RWPE1 (cell line): ENCODE measurements at regions not wholly inside any gene's neighbourhood (a gene's known extent, or its start where the extent isn't known, plus 50 kb on each side); places are given as distances from the start of the nearest gene placed in this dataset.

ENCODE experiments used
- CTCF ChIA-PET: fragments of 350-600 bp; sonication (Branson Sonifier 250); formaldehyde crosslinking; extraction: SDS; loops from one replicate; lab custom pipeline; 2021; lab: Yijun Ruan, JAX
- POLR2A ChIA-PET: fragments of 400-600 bp; formaldehyde crosslinking; extraction: SDS; loops from one replicate; lab custom pipeline; 2020; ENCODE audit warnings: antibody characterized with exemption; ENCODE audit not compliant: low non-redundant PET; lab: Yijun Ruan, JAX
- DNase-seq: peaks from one replicate; pipeline ENCODE4 v3.0.0; 2012; ENCODE audit warnings: low spot score
- H3K27ac ChIP-seq: fragments of 450-650 bp; 2 replicates; pipeline ENCODE4 v1.5.1; 2017
- TF ChIP-seq, protein P1 (sequence below): fragments of 450-650 bp; conservative IDR thresholded peaks from 2 replicates; pipeline ENCODE4 v1.5.1; 2017; ENCODE audit warnings: low read depth, mild to moderate bottlenecking

DNA sequence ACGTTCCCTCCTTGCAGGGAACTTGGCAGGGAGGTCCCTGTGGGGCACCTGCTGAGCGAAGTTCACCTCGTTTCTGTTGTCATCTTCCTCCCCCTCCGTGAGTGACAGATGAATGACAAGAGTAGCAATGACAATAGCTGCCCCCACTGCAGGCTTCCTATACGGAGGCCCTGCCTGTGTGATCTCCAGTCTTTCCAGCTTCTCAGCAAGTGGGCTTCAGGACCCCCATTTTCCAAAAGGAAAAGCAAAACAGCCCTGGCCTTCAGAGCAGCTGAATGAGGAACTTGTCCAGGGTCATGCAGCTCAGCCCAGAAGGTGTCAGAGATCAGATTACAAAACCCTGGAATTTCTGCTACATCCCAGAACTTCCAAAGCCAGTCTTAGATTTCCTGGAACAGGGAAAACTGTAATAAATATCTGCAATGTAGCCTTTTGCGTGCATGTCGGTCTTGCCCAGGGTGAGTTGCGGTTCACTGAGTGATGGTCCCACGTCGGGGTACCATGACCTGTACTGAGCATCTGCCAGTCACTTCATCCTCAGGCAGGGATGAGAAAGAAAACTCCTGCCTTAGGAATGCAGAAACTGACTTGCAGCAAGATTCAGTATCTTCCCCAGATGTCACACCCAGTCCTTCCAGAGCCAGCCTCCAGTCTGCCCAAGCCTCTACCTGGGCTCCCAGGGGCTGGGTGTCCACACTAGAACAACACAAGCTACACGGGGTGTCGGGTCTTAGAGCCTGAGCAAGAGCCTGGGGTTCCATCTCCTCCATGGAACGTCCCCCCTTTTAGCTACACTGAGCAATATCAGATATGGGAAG, 1457.0 kb downstream of the BRD1 start:
- POLR2A ChIA-PET, result no interaction called here
- TF ChIP-seq, protein P1, sequence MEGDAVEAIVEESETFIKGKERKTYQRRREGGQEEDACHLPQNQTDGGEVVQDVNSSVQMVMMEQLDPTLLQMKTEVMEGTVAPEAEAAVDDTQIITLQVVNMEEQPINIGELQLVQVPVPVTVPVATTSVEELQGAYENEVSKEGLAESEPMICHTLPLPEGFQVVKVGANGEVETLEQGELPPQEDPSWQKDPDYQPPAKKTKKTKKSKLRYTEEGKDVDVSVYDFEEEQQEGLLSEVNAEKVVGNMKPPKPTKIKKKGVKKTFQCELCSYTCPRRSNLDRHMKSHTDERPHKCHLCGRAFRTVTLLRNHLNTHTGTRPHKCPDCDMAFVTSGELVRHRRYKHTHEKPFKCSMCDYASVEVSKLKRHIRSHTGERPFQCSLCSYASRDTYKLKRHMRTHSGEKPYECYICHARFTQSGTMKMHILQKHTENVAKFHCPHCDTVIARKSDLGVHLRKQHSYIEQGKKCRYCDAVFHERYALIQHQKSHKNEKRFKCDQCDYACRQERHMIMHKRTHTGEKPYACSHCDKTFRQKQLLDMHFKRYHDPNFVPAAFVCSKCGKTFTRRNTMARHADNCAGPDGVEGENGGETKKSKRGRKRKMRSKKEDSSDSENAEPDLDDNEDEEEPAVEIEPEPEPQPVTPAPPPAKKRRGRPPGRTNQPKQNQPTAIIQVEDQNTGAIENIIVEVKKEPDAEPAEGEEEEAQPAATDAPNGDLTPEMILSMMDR, result no peak
- CTCF ChIA-PET, result no interaction called here

DNA sequence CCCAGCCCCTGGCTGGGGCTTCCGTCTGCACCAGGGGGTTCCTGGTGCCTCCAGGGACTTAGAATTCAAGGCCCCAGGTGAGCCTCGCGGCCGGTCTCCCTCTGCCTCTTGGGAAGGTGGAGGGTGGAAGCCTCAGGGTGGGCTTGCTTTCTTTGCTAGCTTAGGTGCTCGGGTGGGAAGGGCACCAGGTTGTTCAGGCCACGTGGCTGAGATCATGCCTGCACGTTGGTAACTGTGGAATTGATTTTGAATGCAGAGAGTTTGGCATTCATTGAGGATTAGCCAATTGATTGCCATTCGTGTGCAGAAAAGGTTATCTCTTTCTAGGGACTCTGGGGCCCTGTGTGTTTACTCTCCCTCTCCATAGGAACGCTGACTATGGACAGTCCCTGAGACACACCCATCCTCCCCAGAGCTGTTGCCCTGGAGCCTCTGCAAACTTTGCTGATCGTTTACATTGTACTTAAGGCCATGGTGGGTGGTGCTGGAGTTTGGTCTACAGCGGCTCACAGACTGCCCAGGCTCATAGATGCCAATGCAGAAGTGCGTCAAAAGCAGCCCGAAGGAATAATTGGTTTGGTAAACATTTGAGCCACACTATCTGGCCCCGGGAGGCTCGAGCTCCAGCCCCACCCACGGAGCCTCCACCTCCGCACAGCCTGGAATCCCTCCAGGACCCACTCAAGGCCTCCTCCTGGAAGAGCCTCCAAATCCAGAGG, 1457.7 kb downstream of the BRD1 start:
- ChIA-PET POLR2A (no interaction called here), CTCF (no interaction called here)
- H3K27ac ChIP-seq, result no peak overlapping the region
- no peak for DNase-seq
- TF ChIP-seq, protein P1, result no peak

More for the DNA sequence above, 1457.0 kb downstream of the BRD1 start:
- H3K27ac ChIP-seq, result no peak overlapping the region
- no peak for DNase-seq

DNA sequence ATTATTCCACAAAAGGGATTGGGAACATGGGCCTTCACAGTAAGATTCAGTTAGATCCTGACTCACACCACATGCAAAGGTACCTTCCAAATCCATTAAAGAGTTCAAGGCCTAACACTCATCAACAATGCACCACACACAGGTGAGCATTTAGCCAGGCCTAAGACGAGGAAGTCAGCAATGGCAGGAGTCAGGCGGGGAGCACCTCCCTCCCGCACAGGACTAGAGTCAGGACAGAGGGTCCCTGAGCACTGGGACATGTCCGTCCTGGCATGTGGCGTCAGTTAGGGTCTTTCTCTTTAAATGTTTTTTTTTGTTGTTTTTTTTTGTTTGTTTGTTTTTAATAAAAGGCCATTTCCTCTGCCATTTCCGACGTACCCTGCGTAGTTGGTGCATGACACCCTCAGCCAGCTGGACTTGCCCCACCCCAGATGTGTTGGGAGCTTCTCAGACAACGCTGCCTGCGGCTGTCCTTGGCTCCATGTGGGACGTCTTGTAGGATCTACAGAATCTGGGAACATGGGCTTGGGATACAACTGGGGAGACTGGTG, 1458.6 kb downstream of the BRD1 start:
- H3K27ac ChIP-seq, result no peak overlapping the region
- POLR2A ChIA-PET, result no interaction called here
- TF ChIP-seq, protein P1, result no peak
- DNase-seq, result no peak
- CTCF ChIA-PET, result no interaction called here

DNA sequence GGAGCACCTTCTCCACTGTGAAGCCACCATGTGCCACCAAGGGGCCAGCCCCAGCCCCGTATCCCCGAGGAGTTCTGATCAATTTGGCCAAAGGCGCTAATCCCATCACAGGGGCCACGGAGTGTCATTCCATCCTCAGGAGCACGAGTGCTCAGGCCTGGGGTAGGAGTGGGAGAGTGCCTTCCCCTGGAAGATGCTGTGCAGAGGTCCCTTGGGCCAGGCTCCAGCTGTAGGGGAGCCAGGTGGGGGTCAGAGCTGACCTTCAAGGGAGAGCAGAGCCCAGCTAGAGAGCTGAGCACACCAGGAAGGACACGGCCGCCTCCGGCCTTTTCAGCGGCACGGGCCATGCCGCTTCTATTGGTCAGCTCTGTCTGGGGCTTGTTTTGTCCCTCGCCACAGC, 1459.9 kb downstream of the BRD1 start:
- DNase-seq, result no peak
- TF ChIP-seq, protein P1, result no peak
- no peak overlapping the region for H3K27ac ChIP-seq
- ChIA-PET POLR2A (no interaction called here), CTCF (no interaction called here)

DNA sequence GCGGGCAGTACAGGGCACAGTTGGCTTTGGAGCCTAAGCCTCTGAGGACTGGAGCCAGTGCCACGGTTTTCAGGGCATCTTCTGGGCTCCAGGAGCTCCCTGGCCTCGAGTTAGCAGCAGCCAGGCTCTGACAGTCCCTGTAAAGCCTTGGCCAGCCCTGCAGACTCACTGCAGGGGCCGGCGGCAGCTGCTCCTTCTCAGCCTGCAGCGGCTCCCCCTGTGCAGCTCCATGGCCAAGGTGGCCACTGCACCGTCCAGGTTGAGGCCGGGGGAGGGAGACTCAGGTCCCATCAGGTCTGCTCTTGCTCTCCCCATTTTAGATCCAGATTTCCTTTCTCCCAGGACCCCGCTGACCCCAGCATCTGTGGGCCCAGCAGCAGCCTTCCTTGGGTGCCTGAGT, 1461.1 kb downstream of the BRD1 start:
- TF ChIP-seq, protein P1, result no peak
- CTCF ChIA-PET, result no interaction called here
- POLR2A ChIA-PET, result no interaction called here
- H3K27ac ChIP-seq, result no peak overlapping the region
- no peak for DNase-seq

DNA sequence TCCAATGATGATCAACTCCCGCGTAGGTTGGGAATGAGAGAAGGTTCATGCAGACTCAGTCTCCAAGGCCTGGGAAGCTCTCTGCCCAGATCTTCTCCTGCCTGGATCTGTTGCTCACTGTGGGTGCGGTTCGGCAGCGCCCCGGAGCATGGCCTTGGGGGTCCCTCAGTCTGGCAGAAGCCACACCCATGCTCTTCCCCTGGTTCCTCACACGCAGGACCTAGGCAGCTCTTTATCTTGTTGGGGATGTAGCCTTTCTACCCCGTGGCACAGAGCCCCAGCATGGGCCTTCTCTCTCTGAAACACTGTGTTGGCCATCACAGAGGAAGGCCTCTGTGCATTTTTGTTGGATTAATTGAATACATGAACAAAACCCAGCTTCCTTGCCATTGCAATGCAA, 1461.6 kb downstream of the BRD1 start:
- H3K27ac ChIP-seq, result no peak overlapping the region
- TF ChIP-seq, protein P1, result no peak
- ChIA-PET CTCF (no interaction called here), POLR2A (no interaction called here)
- DNase-seq, result no peak
